Kidney tubule cell (primary cell): ENCODE measurements at regions not wholly inside any gene's neighbourhood (a gene's known extent, or its start where the extent isn't known, plus 50 kb on each side); places are given as distances from the start of the nearest gene placed in this dataset.
"Not testable (repeated sequence)": the region's sequence is repeated elsewhere in the genome, so short reads cannot be mapped to it uniquely, and the experiment has no call there.

Experiments used
- DNase-seq: peaks from one replicate; pipeline ENCODE4 v3.0.0-alpha.2; 2018; ENCODE audit warnings: low spot score

DNA sequence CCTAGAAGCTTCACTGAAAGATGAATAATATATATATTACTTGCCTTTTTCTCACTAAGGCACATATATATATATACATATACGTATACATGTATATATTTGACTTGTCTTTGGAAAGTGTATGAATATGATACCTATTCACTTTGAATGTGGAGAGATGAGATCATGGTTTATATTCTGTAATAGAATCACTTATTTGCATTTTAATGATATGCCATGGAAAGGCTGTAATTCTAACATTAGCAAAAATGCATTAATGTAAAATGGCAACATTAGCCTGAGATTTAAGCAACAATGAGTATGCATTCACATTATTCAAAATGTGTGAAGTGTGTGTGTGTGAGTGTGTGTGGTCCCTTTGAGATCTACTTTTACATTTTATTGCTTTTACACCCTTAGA lies 54.5 kb upstream of the PRKD1 start:
- no peak for DNase-seq

DNA sequence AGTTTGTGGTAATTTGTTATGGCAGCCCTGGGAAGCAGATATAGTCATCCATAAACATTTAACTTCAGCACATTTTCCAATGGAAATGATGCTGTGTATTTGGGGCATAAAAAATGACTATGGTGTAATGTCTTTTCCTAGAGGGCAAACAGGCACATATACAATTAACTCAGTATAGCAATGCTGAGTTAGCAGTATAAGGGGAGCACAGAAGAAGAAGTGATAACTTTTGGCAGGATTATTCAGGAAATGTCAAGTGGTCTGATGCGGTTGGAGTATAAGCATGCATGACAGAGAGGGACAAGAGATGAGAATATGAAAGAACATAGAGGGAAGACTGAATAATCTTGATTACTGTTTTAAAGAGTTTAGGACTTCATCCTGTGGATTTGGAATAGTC lies 55.3 kb upstream of the PRKD1 start:
- no peak for DNase-seq

DNA sequence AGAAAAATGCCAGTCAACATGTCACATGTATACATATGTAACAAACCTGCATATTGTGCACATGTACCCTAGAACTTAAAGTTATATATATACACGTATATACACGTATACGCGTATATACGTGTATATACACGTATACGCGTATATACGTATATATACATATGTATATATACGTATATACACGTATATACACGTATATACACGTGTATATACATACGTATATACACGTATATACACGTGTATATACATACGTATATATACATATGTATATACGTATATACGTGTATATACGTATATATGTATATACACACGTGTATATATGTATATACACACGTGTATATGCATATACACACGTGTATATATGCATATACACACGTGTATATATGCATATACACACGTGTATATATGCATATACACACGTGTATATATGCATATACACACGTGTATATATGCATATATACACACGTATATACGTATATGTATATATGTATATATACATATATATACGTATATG lies 62.8 kb upstream of the PRKD1 start:
- DNase-seq: not testable (repeated sequence)

DNA sequence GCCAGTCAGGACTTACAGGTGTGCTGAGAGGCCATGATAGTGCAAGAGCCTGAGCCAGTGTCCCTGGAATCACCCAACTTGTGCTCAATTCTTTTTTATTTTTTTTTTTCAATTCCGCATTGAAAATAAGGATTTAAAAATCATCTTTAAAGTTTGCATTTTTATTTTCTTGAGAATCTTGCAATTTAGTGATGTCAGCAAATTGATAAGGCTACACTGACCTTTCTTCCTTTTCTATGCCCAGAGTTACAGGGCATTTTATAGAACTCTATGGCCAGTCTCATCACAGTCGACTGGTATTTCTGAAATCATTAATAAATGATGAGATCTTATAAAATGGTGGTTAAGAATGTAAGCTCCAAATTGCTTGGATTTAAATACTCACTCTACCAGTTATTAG lies 63.3 kb upstream of the PRKD1 start:
- DNase-seq: no peak

DNA sequence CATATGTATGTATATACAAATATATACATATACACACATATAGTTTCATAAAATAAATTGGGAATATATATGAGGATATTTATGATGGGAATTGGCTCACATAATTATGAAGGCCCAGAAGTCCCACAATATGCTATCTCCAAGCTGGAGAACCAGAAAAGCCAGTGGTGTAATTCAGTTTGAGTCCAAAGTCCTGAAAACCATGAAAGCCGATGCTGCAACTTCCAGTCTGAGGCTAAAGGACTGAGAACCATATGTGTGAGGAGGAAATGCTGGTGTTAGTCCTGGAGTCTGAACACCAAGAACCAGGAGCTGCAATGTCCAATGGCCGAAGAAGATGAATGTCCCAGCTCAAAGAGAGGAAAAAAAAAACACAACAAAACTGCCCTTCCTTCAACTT lies 65.5 kb upstream of the PRKD1 start:
- DNase-seq: no peak

DNA sequence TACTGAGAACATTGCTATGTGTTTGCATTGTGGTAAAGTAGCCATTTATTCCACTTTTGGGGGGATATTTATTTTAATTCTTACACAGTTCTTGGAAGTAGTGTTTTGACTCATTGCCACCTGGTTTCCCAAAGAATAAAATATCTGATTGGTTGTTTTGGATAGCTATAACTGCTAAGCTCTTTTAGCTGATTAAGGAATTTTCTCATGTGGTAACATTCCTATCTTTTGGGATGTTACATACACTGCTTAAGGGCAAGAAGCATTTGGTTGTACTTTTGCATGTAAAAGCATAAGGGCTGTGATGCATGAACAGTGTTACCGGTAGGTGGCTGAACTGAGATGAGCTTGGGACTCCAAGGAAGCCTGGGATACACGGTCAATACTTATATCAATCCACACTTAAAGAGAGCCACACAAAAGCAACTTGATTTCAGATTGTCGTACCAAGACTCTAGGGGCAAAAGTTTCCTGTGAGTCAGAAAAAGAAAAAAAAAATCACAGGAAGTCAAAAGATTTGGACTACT lies 71.4 kb upstream of the PRKD1 start:
- no peak for DNase-seq

DNA sequence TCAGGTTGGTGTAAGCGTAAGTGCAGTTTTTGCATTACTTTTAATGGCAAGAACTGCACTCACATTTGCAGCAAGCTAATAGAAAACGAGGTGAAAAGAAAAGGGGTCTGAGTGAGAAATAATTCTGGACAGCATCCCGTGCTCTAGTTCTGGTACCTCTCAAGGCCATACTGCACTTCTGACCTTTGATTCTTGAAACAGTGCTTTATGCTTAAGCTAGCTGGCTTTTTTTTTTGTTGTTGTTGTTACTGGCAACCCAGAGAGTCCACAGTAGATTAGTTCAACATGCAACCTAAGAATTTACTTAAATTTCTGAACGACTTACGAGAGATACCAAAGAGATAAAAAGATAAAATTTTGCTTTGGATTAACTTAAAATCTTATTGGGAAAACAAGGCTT lies 75.2 kb upstream of the PRKD1 start:
- DNase-seq: no peak

DNA sequence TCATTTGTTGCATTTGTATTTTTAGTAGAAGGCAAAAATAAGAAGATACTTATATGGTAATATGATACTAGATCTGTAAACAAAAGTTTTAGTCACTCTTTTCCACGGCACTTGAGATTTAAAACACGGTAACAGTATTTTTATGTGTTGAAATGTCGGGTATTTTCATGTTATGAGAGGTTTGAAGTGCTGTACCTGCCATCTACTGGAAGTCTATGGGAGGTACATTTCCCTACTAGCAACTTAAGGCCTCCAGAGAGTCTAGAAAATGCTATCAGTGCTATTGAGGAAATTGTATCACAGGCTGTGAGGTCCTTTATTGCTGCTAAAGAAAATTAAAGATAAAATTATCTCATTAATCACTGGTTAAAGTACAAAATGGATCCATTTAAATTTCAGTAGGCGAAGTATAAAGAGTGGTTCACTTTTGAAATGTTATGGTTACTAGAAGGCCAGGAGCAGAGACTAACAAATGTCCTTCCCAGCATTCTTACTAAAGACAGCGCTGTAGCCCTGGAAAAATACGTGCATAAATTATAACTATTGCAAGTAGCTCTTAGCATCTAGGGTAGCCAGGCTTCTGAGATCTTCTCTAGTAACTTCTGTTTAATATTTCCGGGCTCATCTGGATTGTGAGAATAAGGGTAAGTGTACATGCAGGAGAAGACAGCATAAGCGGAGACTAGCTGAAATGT lies 77.6 kb upstream of the PRKD1 start:
- DNase-seq: peak; percentile 71

DNA sequence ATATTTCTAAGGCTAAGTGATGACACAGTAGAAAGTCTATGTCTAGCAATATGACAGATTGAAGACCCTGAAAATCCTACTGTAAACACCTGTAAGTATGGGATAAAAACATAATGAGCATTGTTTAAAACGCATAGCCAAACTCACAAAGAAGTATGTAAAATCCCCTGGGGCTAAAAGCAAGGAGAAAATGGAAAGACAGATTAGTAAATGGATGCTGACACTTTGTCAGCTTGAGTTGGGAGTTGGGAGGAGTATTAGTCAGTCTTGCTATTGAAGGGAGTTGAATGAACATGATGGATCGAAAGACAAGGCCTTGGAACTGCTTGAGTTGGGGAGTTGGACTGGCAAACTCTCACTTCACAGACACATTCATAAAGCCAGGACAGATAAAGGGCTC lies 79.0 kb upstream of the PRKD1 start:
- no peak for DNase-seq

DNA sequence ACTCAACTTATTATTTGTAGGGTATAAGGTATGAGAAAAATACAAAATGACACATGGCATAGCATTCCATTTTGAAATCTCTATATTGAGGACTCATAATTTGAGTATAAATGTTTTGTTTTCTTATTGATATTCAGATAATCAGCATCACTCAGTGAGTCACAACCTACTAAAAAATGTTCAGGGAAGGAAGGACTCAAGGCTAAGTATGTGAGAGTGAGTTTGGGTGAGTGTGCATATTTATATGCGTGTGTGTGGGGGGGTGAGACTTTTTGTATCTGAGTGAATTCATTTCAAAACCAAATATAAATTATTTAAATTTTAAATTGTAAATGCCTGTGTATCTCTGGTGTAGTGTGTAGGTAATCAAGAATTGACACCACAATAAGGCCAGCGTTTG lies 87.8 kb upstream of the PRKD1 start:
- DNase-seq: no peak

DNA sequence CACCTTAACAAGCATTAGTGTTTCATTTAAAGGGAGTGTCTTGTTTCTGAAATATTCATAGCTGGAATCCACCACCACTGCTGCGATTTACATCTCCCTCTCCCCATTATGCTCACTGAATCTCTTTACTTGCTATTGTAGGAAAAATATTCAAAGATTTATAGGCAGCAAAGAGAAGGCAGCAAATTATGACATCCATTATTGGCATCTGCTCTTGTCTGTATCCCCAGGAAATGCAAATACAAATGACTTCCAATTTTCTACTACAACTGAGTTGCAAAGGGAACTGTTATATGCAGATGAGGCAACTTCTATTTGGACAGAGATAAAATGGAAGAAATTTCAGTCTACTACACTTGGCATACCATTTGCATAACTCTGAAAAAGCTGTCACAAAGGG lies 88.4 kb upstream of the PRKD1 start:
- no peak for DNase-seq

DNA sequence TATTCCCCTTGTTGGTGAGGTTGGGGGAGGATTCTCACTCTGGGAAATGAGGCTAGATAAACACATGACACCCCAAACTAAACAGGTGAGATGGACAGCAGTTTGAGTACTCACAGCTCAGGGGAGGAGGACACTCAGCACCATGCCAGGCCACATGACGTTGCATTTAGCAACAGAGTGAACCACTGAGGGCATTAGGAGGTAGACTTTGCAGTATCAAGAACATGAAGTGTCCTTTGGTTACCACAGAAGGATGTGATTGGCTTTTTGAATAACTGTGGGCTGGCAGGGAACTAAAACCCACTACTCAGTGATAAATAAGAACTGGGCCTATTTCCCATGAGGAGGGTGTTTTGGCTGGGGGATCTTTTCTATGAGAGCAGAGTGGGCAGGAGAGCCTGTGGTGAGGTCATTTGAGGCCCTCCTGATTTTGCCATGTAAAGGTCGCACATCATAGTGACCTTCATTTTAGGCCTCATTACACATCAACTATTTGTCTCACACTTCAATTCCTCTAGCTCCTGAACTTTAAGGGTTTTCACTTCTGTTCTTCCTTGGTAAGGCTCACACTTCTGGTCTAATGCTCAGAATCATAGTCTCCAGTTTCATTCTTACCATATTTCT lies 89.8 kb upstream of the PRKD1 start:
- DNase-seq: no peak

DNA sequence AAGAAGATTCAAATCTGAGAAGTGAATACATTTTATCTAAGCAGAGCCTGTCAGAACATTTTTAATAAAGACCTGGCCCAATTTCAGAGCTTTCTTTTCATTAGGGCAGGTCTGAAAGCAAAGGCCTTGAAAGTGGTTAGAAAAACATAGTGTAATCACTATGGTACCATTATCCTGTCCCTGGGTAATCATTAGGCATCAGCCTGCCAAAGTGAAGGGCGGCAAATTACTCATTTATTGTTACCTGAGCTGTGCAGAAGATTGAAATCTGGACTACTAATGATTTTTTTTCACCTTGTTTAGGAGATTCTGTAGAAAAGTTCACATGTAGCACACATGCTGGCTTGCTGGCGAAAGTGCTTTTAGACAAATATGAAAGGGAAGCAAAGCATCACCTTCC lies 92.6 kb upstream of the PRKD1 start:
- peak; percentile 3 for DNase-seq

DNA sequence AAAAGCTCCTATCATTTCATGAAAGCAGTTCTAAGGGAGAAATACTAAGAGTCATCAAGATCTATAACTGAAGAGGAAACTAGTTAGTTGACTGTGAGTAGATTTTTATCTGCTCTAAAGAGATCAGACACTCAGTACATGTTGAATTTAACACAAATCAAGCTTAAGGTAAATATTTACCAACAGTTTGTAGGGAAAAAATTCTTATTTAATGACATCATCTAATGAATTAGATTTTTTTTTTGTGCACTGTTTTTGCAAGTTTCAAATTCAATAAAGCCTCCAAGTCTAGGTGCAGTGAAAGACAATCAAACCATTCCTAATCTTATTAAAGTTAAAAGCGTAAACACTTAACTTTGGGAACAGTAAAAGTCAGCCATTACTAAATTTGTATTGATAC lies 93.0 kb upstream of the PRKD1 start:
- no peak for DNase-seq

DNA sequence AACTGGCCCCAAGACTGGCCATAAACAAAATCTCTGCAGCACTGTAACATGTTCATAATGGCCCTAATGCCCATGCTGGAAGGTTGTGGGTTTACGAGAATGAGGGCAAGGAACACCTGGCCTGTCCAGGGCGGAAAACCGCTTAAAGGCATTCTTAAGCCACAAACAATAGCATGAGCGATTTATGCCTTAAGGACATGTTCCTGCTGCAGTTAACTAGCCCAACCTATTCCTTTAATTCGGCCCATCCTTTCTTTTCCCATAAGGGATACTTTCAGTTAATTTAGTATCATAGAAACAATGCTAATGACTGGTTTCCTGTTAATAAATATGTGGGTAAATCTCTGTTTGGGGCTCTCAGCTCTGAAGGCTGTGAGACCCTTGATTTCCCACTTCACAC lies 95.7 kb upstream of the PRKD1 start:
- not testable (repeated sequence) for DNase-seq

DNA sequence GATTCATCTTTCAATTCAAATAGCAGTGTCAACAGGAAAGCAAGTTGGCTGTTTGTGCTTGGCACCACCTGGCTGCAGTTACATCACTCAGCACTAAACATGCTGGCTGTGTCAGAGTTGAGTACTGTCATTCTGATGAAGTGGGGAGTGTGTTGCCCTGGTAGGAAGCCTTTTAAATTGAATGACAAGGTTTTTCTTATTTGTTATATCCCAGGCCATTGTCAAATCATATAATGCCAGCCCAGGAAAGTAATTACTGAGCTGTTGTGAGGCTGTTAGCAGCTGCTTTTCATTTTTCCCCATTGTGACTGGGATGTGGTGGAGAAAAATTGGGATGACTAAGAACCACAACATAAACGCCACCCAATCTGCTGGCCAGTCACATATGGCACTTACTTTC lies 106.5 kb upstream of the PRKD1 start:
- DNase-seq: no peak

DNA sequence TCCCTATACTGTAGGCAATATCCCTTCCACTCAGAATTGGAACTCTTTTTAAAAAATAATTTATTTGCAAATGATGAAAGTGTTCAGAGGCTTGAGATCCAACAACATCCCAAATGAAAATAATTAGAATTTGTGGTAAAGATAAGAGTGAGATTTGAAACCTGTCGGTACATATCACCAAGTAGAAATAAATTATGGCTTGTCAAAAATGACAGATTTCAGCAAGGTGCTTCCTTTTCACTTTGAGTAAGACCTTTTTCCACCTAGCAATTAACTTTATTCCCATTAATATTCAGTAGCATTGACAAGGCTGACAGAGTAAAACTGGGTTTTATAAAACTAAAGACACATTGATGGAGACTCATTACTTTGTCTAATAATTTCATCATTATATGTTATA lies 107.7 kb upstream of the PRKD1 start:
- DNase-seq: no peak

DNA sequence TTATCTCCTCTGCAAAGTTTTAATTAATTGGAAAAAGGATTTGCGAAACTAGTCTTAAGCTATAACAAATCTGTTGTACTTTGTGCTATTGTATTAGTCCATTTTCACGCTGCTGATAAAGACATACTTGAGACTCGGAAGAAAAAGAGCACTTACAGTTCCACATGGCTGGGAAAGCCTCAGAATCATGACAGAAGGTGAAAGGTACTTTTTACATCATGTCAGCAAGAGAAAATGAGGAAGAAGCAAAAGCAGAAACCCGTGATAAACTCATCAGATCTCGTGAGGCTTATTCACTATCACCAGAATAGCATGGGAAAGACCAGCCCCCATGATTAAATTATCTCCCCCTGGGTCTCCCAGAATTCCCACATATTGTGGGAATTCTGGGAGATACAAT lies 118.1 kb upstream of the PRKD1 start:
- DNase-seq: no peak

DNA sequence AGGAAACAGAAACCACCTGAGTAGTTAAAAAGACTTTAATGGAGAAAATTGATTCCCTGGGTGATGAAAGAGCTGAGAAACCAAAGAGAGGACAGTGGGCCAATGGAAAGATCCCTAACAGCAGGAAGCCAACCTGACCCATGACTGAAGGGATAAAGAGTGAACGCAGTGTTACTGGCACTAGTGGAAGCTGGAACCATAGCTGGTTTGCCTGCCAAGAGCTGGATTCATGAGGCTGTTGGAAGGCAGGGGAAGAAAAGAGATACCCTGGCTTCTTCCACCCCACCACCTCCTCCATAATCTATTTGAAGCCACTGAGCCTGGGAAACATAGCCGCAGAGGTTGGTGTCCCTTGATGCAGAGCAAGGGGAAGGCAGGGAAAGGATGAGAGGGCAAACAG lies 125.5 kb upstream of the PRKD1 start:
- no peak for DNase-seq

DNA sequence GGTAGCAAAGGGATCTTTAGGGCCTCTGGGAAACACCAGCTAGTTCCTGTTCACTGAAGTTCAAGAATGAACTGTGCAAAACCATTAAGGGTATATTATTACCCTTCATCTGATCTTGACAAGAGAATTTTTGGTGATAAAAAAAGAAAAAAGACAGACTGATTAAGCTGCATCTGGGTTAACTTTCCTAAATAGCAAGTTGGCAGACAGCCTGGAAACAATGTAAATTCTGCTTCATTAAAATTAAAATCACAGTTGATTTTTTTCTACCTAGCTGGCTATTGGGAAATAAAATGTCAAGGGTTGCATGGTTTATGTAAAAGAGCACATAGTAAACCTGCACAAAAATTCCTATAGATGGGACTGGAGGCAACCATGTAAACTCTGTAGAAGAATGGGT lies 126.6 kb upstream of the PRKD1 start:
- no peak for DNase-seq

DNA sequence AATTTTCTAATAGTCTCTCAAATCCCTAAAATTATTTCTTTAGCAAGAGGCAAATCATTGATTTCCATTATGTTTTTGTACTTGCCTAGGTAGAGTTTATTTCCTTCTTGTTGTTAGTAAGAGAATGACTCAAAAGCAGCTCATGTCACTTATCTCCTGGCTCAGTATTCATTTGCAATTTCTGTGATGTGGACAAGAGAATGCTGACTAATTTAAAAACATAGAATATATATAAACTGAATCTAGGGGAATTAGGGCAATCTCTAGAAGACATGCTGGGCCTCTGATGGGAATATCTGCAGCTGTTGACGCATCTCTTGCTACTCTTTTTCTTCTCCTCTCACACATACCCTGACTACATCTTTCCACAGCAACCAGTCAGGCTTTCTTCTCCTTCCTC lies 130.8 kb upstream of the PRKD1 start:
- peak; percentile 25 for DNase-seq

DNA sequence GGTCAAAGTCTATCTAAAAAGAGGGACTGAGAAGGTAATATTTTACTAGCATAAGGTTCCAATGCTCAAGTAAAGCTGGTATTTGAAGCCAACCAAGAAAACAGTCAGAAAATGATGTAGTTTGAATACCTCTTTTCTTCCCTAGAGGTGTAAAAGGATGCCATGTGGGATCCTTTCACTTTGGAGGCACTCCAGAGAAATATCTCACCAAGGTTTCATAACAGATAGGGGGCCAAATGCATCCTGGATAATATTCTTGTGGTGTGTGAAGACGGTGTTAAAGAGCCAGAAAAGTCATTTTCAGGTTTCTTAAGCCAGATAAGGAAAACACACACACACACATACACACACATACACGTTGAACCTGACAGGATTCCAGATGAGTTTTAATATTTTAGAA lies 136.1 kb upstream of the PRKD1 start:
- DNase-seq: no peak

DNA sequence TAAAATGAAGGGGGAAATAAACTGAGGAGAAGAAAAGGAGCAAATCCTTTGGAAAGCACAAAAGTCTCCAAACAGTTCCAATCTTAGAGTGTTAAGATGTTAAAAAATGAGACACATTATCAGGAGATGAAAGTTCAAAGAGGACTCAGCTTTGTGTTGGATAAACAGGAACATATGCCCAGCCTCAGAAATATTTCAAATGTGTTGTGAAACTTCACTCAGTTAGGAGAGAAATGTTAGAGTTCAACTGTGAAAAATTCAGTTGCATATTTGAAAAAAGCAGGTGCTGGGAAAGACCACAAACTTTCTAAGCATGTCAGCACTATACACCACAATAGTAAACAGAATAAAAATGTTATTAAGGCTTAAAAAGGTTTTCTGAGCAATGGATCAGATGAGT lies 136.8 kb upstream of the PRKD1 start:
- DNase-seq: no peak

DNA sequence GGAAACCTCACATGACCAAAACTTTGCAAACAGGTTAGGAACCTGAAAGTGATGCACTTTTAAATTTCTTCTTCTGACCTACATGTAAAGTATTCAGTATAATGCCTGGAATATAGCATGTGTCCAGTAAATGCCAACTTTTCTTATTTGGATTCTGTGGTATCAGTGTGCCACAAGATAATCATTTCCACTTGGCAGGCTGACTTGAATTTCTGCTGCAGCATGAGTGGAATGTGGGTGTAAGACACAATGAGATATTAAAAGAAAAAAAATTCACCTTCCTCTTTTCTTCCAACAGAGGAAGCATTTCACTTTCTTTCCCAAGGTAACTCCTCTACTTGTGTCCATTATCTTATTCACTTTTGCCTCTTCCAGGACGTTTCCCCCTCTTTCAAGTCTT lies 141.9 kb upstream of the PRKD1 start:
- no peak for DNase-seq
